Astrocyte (in vitro differentiated cells and primary cell): ENCODE measurements at regions not wholly inside any gene's neighbourhood (a gene's known extent, or its start where the extent isn't known, plus 50 kb on each side); places are given as distances from the start of the nearest gene placed in this dataset.

Source experiments
- CTCF ChIP-seq: IDR thresholded peaks from 2 replicates; pipeline ENCODE4 v1.5.1; 2011; ENCODE audit warnings: low read depth, mild to moderate bottlenecking, inconsistent platforms, low read length, moderate library complexity; ENCODE audit not compliant: insufficient read depth
- EZH2 ChIP-seq: IDR thresholded peaks from 2 replicates; pipeline ENCODE4 v1.6.1; 2012; ENCODE audit warnings: mild to moderate bottlenecking, low read length, inconsistent platforms; ENCODE audit not compliant: insufficient read depth

- TF ChIP-seq CTCF: no peak
- TF ChIP-seq EZH2: no peak
These were observed 145.9 kb upstream of the VASH1 start for GRCh38 chr14:76615331-76615730.
